Mesendoderm (in vitro differentiated cells): ENCODE measurements at regions not wholly inside any gene's neighbourhood (a gene's known extent, or its start where the extent isn't known, plus 50 kb on each side); places are given as distances from the start of the nearest gene placed in this dataset.
A peak's percentile ranks its signal among the peaks of the same experiment; 100 is the strongest.

Experiments used
- DNase-seq: peaks from one replicate; pipeline ENCODE4 v3.0.0; 2013
- H2AK5ac ChIP-seq: 2 replicates; pipeline ENCODE4 v1.6.1; 2013; ENCODE audit warnings: low read length, inconsistent platforms
- H2BK120ac ChIP-seq: 2 replicates; pipeline ENCODE4 v1.6.1; 2013; ENCODE audit warnings: low read depth, mild to moderate bottlenecking, low read length, moderate library complexity, mixed read lengths
- H2BK15ac ChIP-seq: replicated peaks from 2 replicates; pipeline ENCODE4 v1.6.1; 2013; ENCODE audit warnings: low read depth, mild to moderate bottlenecking, moderate library complexity
- H2BK5ac ChIP-seq: 2 replicates; pipeline ENCODE4 v1.6.1; 2013; ENCODE audit warnings: low read length, inconsistent platforms
- H3K18ac ChIP-seq: 2 replicates; pipeline ENCODE4 v1.6.1; 2013; ENCODE audit warnings: mild to moderate bottlenecking, low read length, mixed read lengths
- H3K23ac ChIP-seq: one replicate; pipeline ENCODE4 v1.6.1; 2013; ENCODE audit warnings: low read length
- H3K27ac ChIP-seq: 2 replicates; pipeline ENCODE4 v1.5.1; 2013; ENCODE audit warnings: low read depth, mild to moderate bottlenecking, inconsistent platforms, low read length, moderate library complexity
- H3K27me3 ChIP-seq: 2 replicates; pipeline ENCODE4 v1.6.1; 2013; ENCODE audit warnings: low read length, control low read depth, mild to moderate bottlenecking, inconsistent platforms; ENCODE audit not compliant: insufficient read depth, poor library complexity
- H3K36me3 ChIP-seq: 2 replicates; pipeline ENCODE4 v1.6.1; 2013; ENCODE audit warnings: low read length, inconsistent platforms; ENCODE audit not compliant: control insufficient read depth, insufficient read depth
- H3K4ac ChIP-seq: one replicate; pipeline ENCODE4 v1.6.1; 2013; ENCODE audit warnings: low read depth, mild to moderate bottlenecking, low read length, moderate library complexity
- H3K4me1 ChIP-seq: 2 replicates; pipeline ENCODE4 v1.6.1; 2013; ENCODE audit warnings: low read depth, low read length, inconsistent platforms; ENCODE audit not compliant: control insufficient read depth
- H3K4me2 ChIP-seq: 2 replicates; pipeline ENCODE4 v1.6.1; 2013; ENCODE audit warnings: low read length
- H3K4me3 ChIP-seq: 2 replicates; pipeline ENCODE4 v1.5.1; 2013; ENCODE audit warnings: mild to moderate bottlenecking, low read length
- H3K56ac ChIP-seq: one replicate; pipeline ENCODE4 v1.6.1; 2013; ENCODE audit warnings: low read length
- H3K79me1 ChIP-seq: 2 replicates; pipeline ENCODE4 v1.6.1; 2013; ENCODE audit warnings: low read length, inconsistent platforms
- H3K79me2 ChIP-seq: 2 replicates; pipeline ENCODE4 v1.6.1; 2013; ENCODE audit warnings: mild to moderate bottlenecking, low read length; ENCODE audit not compliant: control insufficient read depth, insufficient read depth
- H3K9ac ChIP-seq: 2 replicates; pipeline ENCODE4 v1.6.1; 2013; ENCODE audit warnings: low read length, inconsistent platforms
- H4K5ac ChIP-seq: one replicate; pipeline ENCODE4 v1.6.1; 2013; ENCODE audit warnings: low read length
- H4K8ac ChIP-seq: one replicate; pipeline ENCODE4 v1.6.1; 2013; ENCODE audit warnings: low read depth, mild to moderate bottlenecking, control low read depth, low read length, moderate library complexity
- WGBS: extraction: QIAGEN DNeasy Blood & Tissue Kit; methylation state at CpG from one replicate; pipeline ENCODE4 v1.1.7; 2013; ENCODE audit warnings: low lambda C conversion rate, missing lambda C conversion rate; ENCODE audit not compliant: insufficient coverage; ENCODE audit errors: extremely low coverage; 5-methylcytosine and 5-hydroxymethylcytosine counted together

- Histone ChIP-seq H2AK5ac (no peak overlapping the region), H2BK15ac (no peak overlapping the region), H3K9ac (no peak overlapping the region), H3K27ac (no peak overlapping the region), H2BK120ac (no peak overlapping the region), H3K4me2 (no peak overlapping the region), H4K5ac (no peak overlapping the region), H3K4me3 (no peak overlapping the region), H4K8ac (no peak overlapping the region), H3K79me1 (no peaks in the 10 kb centered on the region), H3K23ac (no peak overlapping the region), H3K27me3 (no peaks in the 10 kb centered on the region), H3K56ac (no peak overlapping the region), H3K79me2 (no peaks in the 10 kb centered on the region), H2BK5ac (no peak overlapping the region), H3K4ac (no peak overlapping the region), H3K36me3 (no peaks in the 10 kb centered on the region), H3K18ac (no peak overlapping the region), H3K4me1 (peaks cover 13% of the 10 kb centered on the region)
- no peak for DNase-seq
- WGBS: no CpG with 5 or more reads among the region's 11 CpGs
These were observed 912.1 kb downstream of the TBC1D22A start for GRCh38 chr22:47674600-47674999.

- no peak overlapping the region for H2BK15ac ChIP-seq
- H3K79me1 ChIP-seq: no peaks in the 10 kb centered on the region
- no CpG with 5 or more reads among the region's 2 CpGs for WGBS
- H3K23ac ChIP-seq: no peak overlapping the region
- no peak overlapping the region for H4K5ac ChIP-seq
- no peaks in the 10 kb centered on the region for H3K36me3 ChIP-seq
- no peak overlapping the region for H4K8ac ChIP-seq
- no peak overlapping the region for H3K27ac ChIP-seq
- H3K27me3 ChIP-seq: no peaks in the 10 kb centered on the region
- no peak overlapping the region for H3K4ac ChIP-seq
- H3K18ac ChIP-seq: no peak overlapping the region
- peaks cover 9% of the 10 kb centered on the region for H3K4me1 ChIP-seq
- no peak overlapping the region for H3K56ac ChIP-seq
- H2BK120ac ChIP-seq: no peak overlapping the region
- no peak for DNase-seq
- H3K4me3 ChIP-seq: no peak overlapping the region
- H3K4me2 ChIP-seq: no peak overlapping the region
- no peak overlapping the region for H2AK5ac ChIP-seq
- no peak overlapping the region for H2BK5ac ChIP-seq
- no peaks in the 10 kb centered on the region for H3K79me2 ChIP-seq
- no peak overlapping the region for H3K9ac ChIP-seq
These were observed 911.1 kb downstream of the TBC1D22A start for GRCh38 chr22:47673557-47673956.

GRCh38 chr22:47672526-47672925 is 910.1 kb downstream of the TBC1D22A start:
- Histone ChIP-seq H4K5ac (no peak overlapping the region), H3K27ac (no peak overlapping the region), H3K4me3 (no peak overlapping the region), H3K9ac (no peak overlapping the region), H2AK5ac (peak overlapping the region; percentile 71), H3K79me1 (no peaks in the 10 kb centered on the region), H2BK120ac (no peak overlapping the region), H3K36me3 (no peaks in the 10 kb centered on the region), H2BK15ac (no peak overlapping the region), H3K23ac (no peak overlapping the region), H3K4ac (no peak overlapping the region), H2BK5ac (no peak overlapping the region), H3K4me2 (no peak overlapping the region), H3K79me2 (no peaks in the 10 kb centered on the region), H3K56ac (no peak overlapping the region), H3K27me3 (no peaks in the 10 kb centered on the region), H3K18ac (no peak overlapping the region), H3K4me1 (no peaks in the 10 kb centered on the region), H4K8ac (no peak overlapping the region)
- no CpG with 5 or more reads among the region's 9 CpGs for WGBS
- DNase-seq: no peak

- Histone ChIP-seq H3K4me3 (no peak overlapping the region), H3K18ac (no peak overlapping the region), H4K8ac (no peak overlapping the region), H3K79me1 (no peaks in the 10 kb centered on the region), H3K4me2 (no peak overlapping the region), H3K23ac (no peak overlapping the region), H4K5ac (no peak overlapping the region), H3K36me3 (no peaks in the 10 kb centered on the region), H2AK5ac (no peak overlapping the region), H2BK5ac (no peak overlapping the region), H3K9ac (no peak overlapping the region), H3K27ac (no peak overlapping the region), H3K56ac (no peak overlapping the region), H3K79me2 (no peaks in the 10 kb centered on the region), H3K4ac (no peak overlapping the region), H2BK15ac (no peak overlapping the region), H3K27me3 (no peaks in the 10 kb centered on the region), H2BK120ac (no peak overlapping the region), H3K4me1 (no peaks in the 10 kb centered on the region)
- DNase-seq: no peak
- no CpG with 5 or more reads among the region's 4 CpGs for WGBS
These were observed 902.7 kb downstream of the TBC1D22A start for GRCh38 chr22:47665151-47665550.

- Histone ChIP-seq H3K4ac (no peak overlapping the region), H2BK15ac (no peak overlapping the region), H4K5ac (no peak overlapping the region), H3K27me3 (no peaks in the 10 kb centered on the region), H3K23ac (no peak overlapping the region), H3K36me3 (no peaks in the 10 kb centered on the region), H3K56ac (no peak overlapping the region), H3K18ac (peak overlapping the region; percentile 43), H3K4me2 (no peak overlapping the region), H3K4me1 (no peaks in the 10 kb centered on the region), H2BK5ac (no peak overlapping the region), H3K27ac (no peak overlapping the region), H2AK5ac (no peak overlapping the region), H3K79me1 (no peaks in the 10 kb centered on the region), H4K8ac (no peak overlapping the region), H3K79me2 (no peaks in the 10 kb centered on the region), H3K4me3 (no peak overlapping the region), H3K9ac (no peak overlapping the region), H2BK120ac (no peak overlapping the region)
- no CpG with 5 or more reads among the region's 14 CpGs for WGBS
- DNase-seq: no peak
These were observed 901.5 kb downstream of the TBC1D22A start for GRCh38 chr22:47663615-47664605.
